A204.1 (cell line): ENCODE measurements at regions not wholly inside any gene's neighbourhood (a gene's known extent, or its start where the extent isn't known, plus 50 kb on each side); places are given as distances from the start of the nearest gene placed in this dataset.

ENCODE experiments used
- FAIRE-seq: peaks from 2 replicates; lab custom pipeline; 2012; peaks lifted over from hg19 to GRCh38; lab: Jason Lieb, UNC

- no peak for FAIRE-seq
These were observed 162.6 kb upstream of the E2F8 start for GRCh38 chr11:19403196-19403895.

DNA sequence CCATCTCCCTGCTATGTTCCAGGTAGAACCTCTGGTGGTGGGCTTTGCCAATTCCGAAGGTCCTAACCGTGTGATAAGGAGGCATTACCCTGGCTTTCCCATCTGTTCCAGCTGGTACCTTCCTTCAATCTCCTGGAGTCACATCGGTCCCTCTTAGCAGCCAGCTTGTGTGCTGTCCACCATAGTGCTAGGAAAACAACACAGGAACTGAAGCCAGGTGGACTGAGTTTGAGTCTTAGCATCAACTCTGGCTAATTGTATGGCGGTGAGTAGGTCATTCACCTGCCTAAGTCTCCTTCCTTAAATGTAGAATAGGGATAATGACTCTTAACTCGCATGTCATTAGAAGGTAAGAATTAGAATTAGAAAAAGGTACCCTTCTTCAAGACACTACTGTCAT lies 159.6 kb upstream of the E2F8 start:
- no peak for FAIRE-seq

GRCh38 chr11:19398772-19399527 lies 158.2 kb upstream of the E2F8 start:
- no peak for FAIRE-seq

DNA sequence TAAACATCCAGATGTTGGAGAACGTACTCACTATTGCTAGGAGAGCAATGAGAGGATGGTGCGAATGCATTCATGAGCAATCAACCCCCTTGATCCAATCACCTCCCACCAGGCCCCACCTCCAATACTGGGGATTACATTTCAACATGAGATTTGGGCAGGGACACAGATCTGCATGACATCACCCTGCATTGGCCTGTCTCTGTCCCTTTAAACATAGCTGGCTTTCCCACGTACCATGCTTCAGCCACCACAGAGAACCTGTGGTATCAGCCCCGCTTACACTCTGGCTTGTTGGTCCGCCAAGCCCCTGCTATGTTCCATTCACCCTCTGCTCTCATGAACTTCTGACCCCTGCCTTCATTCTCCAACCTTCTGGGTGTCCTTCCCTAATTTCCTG lies 157.5 kb upstream of the E2F8 start:
- FAIRE-seq: no peak

GRCh38 chr11:19395050-19395449 lies 154.3 kb upstream of the E2F8 start:
- FAIRE-seq: no peak

DNA sequence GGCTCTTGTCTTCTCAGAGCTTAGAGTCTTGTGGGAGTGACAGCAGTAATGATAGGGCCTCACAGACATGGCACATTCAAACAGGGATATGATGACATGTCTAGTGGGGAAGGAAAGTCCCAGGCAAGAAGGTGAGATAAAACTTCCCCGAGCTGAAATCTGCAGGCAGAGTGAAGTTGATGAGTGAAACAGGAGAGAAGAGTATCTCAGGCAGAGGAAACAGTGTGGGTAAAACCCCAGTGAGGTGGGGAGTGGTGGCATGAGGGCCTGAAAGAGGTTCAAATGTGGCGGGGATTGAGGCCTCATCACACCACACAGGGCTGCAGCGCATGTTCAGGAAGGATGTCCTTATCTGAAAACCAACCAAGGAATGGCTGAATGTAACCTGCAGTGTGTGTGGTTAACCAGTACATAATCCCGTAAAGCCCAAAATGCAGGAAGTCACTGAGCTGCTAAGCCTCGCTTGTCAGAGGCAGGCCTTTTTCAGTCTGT lies 153.8 kb upstream of the E2F8 start:
- FAIRE-seq: no peak

GRCh38 chr11:19393941-19394340 lies 153.2 kb upstream of the E2F8 start:
- FAIRE-seq: no peak

DNA sequence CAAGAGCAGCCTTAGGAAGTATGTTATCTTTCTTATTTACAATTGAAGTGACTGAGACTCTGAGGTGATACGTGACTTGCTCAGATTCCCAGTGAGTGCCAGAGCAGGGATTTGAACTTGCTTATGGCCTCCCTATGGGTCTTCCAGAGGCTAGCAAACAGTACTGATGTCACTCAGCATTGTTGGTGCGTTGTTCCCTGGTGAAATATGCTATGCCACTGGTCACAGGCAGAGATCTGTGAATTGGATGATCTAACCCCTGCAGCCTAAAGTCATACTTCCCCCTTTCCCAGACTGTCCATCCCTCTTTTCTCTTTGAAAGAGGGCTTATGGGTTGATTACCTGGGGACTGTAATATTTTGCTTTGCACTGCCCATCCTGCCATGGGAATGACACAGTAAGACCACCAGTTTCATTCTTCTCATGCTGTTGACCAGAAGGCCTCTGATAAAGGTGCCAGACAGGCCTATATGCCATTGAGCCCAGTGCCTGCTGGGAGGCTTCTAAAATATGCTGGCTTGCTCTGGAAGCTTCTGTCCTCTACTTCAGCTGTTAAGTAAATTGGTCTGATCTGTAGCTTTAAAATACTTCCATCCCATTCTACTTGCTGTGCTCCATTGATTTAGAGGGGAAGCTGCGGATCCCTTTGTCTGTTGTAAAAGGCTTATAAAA lies 152.2 kb upstream of the E2F8 start:
- FAIRE-seq: no peak

DNA sequence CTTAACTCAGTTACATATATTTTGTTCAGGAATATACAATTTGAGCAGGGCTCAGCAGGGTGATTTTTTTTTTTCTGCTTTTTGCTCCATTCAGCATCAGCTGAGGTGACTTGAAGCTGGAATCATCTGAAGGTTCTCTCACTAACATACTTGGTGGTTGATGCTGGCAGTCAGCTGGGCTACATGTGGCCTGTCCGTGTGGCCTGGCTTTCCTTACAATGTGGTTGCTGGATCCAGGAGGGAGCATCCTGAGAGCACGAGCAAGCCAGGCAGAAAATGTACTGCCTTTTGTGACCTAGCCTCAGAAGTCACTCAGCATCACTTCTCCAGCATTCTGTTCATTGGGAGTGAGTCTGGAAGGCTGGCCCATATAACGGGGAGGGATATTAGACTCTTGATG lies 151.6 kb upstream of the E2F8 start:
- no peak for FAIRE-seq

DNA sequence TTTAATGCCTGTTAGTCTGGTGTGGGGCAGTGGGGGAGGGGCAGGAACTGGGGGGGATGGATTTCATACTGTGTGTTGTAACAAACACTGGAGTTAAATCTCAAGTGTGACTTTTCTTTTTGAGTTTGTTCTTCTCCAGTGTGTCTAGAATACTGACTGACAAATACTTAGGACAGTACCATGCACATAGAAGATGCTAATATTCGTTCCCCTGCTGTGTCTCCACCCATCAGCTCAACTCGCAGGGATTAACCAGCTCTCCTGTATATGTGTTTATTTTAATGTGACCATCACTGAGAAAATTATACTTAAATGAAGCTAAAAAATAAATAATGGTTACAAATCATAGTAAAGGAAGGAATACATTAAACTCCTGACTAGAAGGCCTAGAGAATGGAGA lies 150.9 kb upstream of the E2F8 start:
- FAIRE-seq: no peak

GRCh38 chr11:19391026-19391425 lies 150.3 kb upstream of the E2F8 start:
- no peak for FAIRE-seq

DNA sequence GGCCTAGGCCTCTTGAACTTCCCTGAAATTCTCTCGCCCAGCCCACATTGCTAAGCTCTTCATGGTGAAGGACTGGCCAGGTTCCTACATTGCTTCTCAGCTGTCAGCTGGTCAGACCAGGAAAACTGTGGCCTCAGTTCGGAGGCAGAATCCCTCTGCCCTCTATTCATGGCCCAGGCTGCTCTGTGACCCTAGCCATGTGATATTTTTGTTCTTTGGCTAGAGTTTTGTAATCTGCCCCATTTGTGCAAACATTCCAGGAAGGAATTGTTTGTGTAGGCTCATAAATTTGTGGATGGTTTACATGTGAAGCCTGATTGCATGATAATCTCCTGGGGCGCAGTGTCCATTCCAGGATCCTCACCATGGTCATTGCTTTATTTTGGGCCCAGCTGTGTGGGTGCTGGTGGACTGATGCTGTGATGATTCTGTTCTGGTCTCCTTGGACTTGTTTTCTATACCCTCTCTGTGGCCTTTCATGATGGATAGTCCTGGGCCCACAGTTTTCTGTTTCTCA lies 149.1 kb upstream of the E2F8 start:
- no peak for FAIRE-seq

GRCh38 chr11:19382131-19382611 lies 141.4 kb upstream of the E2F8 start:
- FAIRE-seq: no peak

- no peak for FAIRE-seq
These were observed 139.6 kb upstream of the E2F8 start for GRCh38 chr11:19380375-19380774.

- FAIRE-seq: no peak
These were observed 138.7 kb upstream of the E2F8 start for GRCh38 chr11:19379465-19379864.

GRCh38 chr11:19378814-19379213 lies 138.1 kb upstream of the E2F8 start:
- FAIRE-seq: no peak

DNA sequence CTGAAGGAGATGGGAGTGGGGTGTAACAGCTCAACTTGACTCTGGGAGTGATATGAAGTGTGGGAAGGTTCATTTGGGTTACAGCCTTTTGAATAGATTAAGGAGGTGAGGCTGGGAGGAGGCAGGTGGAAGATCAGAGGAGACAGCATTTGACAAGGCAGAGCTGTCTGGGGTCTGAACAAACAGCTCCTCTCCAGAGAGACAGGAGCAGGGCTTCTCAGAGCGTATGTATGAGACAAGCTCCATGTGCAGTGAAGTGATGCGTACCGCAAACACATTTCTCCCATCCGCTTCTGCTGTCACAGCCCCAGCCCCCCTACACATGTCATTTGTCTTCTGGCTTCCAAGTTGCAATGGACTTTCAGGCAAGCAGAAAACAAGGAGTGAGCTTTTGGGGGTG lies 137.1 kb upstream of the E2F8 start:
- no peak for FAIRE-seq

- FAIRE-seq: no peak
These were observed 134.7 kb upstream of the E2F8 start for GRCh38 chr11:19375440-19375839.

DNA sequence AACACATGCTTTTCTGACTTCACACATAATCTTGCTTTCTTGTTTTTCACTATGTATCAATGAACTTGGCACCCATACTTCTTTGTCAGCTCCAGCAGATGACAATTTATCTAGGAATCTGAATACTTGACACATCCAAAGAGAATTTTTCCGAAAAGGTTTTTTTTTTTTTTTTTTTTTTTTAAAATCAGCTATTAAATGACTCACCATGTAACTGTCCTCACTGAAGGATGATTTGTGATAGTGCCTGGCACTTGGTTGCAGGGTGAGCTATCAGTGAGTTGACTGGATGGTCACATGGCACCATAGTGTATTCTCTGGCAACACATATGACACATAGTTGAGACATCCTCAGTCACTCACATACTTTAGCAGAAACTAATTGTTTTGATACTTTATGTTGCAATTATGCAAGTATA lies 133.4 kb upstream of the E2F8 start:
- no peak for FAIRE-seq

GRCh38 chr11:19372381-19372780 lies 131.6 kb upstream of the E2F8 start:
- FAIRE-seq: no peak

- no peak for FAIRE-seq
These were observed 129.5 kb upstream of the E2F8 start for GRCh38 chr11:19370100-19370861.

DNA sequence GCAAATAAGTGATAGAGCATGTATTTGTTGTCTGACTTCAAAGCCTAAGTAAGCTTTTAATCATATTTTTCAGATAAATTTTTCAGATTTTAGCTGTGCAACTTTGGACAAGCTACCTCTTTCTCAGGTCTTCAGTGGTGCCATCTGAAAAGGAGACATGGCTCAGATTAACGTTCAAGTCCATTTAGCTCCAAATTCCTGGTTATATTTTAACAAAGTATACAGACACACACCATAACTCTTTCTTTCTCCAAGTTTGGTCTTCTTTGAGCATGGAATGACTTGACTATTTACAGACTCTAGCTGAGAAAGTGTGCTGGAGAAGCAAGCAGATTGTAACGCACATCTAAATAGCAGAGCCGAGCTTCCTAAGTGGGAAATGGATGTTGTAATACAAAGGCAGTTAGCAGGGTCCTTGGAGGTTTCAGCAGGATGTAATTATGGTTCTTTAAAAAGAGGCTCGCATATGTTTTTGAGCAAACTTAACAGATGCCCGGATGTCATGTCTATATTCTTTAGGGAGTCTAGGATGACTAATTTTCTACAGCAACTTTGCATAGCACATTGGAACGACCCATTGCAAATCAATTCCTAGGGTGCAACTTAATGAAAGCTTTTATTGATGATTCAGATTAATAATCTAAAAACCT lies 128.1 kb upstream of the E2F8 start:
- FAIRE-seq: no peak
